ENCODE measurements at regions not wholly inside any gene's neighbourhood (a gene's known extent, or its start where the extent isn't known, plus 50 kb on each side); places are given as distances from the start of the nearest gene placed in this dataset.

GRCh38 chr5:167614294-167615021 is 677.0 kb upstream of the WWC1 start:
- no peaks in the 10 kb centered on the region for H3K36me3 Mint-ChIP-seq (ENCODE audit: insufficient read depth)
- TF ChIP-seq, protein P1, sequence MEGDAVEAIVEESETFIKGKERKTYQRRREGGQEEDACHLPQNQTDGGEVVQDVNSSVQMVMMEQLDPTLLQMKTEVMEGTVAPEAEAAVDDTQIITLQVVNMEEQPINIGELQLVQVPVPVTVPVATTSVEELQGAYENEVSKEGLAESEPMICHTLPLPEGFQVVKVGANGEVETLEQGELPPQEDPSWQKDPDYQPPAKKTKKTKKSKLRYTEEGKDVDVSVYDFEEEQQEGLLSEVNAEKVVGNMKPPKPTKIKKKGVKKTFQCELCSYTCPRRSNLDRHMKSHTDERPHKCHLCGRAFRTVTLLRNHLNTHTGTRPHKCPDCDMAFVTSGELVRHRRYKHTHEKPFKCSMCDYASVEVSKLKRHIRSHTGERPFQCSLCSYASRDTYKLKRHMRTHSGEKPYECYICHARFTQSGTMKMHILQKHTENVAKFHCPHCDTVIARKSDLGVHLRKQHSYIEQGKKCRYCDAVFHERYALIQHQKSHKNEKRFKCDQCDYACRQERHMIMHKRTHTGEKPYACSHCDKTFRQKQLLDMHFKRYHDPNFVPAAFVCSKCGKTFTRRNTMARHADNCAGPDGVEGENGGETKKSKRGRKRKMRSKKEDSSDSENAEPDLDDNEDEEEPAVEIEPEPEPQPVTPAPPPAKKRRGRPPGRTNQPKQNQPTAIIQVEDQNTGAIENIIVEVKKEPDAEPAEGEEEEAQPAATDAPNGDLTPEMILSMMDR (IDR thresholded peaks at IDR 0.05; ENCODE audit: unreplicated experiment): no peak
- no peaks in the 10 kb centered on the region for H3K9me3 Mint-ChIP-seq (ENCODE audit: low read depth)
- H3K27me3 Mint-ChIP-seq: peaks cover 12% of the 10 kb centered on the region
- no peak overlapping the region for H3K4me3 Mint-ChIP-seq (ENCODE audit: low read depth)
- H3K4me1 Mint-ChIP-seq (ENCODE audit: low read depth): no peaks in the 10 kb centered on the region
- DNase-seq (ENCODE audit: low spot score, unreplicated experiment): no peak
- H3K27ac Mint-ChIP-seq: no peak overlapping the region

GRCh38 chr5:167616043-167616890 is 675.2 kb upstream of the WWC1 start:
- Mint-ChIP-seq H3K9me3 (ENCODE audit: low read depth) (no peaks in the 10 kb centered on the region), H3K27ac (no peak overlapping the region), H3K4me3 (ENCODE audit: low read depth) (no peak overlapping the region), H3K27me3 (peaks cover 15% of the 10 kb centered on the region), H3K4me1 (ENCODE audit: low read depth) (no peaks in the 10 kb centered on the region), H3K36me3 (ENCODE audit: insufficient read depth) (no peaks in the 10 kb centered on the region)
- TF ChIP-seq, protein P1 (IDR thresholded peaks at IDR 0.05; ENCODE audit: unreplicated experiment): no peak
- no peak for DNase-seq (ENCODE audit: low spot score, unreplicated experiment)

GRCh38 chr5:167623354-167623753 is 668.1 kb upstream of the WWC1 start:
- Mint-ChIP-seq H3K27me3 (peaks cover 14% of the 10 kb centered on the region), H3K4me3 (ENCODE audit: low read depth) (no peak overlapping the region), H3K27ac (no peak overlapping the region), H3K36me3 (ENCODE audit: insufficient read depth) (no peaks in the 10 kb centered on the region), H3K9me3 (ENCODE audit: low read depth) (no peaks in the 10 kb centered on the region), H3K4me1 (ENCODE audit: low read depth) (peaks cover 8% of the 10 kb centered on the region)
- TF ChIP-seq, protein P1 (IDR thresholded peaks at IDR 0.05; ENCODE audit: unreplicated experiment): no peak
- DNase-seq (ENCODE audit: low spot score, unreplicated experiment): no peak

GRCh38 chr5:167624053-167624452 is 667.4 kb upstream of the WWC1 start:
- no peak for DNase-seq (ENCODE audit: low spot score, unreplicated experiment)
- Mint-ChIP-seq H3K27ac (no peak overlapping the region), H3K36me3 (ENCODE audit: insufficient read depth) (no peaks in the 10 kb centered on the region), H3K4me1 (ENCODE audit: low read depth) (peaks cover 8% of the 10 kb centered on the region), H3K27me3 (peaks cover 9% of the 10 kb centered on the region), H3K4me3 (ENCODE audit: low read depth) (no peak overlapping the region), H3K9me3 (ENCODE audit: low read depth) (no peaks in the 10 kb centered on the region)
- TF ChIP-seq, protein P1 (IDR thresholded peaks at IDR 0.05; ENCODE audit: unreplicated experiment): no peak

DNA sequence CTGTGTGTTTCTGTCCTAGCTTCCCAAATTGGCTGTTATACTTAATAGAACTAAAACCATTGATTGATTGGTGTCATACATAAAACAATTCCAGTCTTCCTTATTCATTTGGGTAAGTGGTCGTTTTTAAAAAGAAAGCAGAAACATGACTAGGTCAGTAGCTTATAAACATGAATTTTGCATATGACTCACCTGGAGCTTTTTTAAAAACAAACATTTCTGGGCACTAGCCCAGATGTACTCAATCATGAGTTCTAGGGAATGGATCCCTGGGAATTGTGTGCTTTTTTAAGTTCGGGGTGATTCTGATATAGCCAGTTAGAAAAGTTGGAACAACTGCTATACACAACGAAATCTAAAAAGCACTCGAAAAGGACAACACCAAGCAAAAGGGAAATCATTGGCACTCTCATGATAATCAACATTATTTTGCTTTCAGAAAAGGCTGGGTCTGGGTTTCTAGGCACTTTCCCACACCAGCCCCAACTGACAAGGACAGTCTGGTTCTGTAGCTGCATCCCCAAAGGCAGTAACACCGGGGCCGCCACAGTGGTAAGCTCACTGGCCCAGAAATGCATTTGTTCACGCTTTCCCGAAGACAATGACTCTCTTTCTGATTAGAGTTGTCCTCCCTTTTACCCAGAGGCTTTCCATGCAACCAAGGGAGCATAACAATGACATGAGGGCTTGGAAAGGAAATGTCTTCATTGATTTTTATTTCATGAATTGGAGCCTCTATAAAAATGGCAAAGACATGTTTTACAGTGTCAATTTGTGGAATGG is 664.9 kb upstream of the WWC1 start:
- TF ChIP-seq, protein P1 (IDR thresholded peaks at IDR 0.05; ENCODE audit: unreplicated experiment): no peak
- H3K36me3 Mint-ChIP-seq (ENCODE audit: insufficient read depth): no peaks in the 10 kb centered on the region
- peaks cover 8% of the 10 kb centered on the region for H3K4me1 Mint-ChIP-seq (ENCODE audit: low read depth)

More for the DNA sequence above, 664.9 kb upstream of the WWC1 start:
- DNase-seq (ENCODE audit: low spot score, unreplicated experiment): no peak
- H3K27ac Mint-ChIP-seq: no peak overlapping the region
- H3K27me3 Mint-ChIP-seq: peaks cover 5% of the 10 kb centered on the region
- H3K9me3 Mint-ChIP-seq (ENCODE audit: low read depth): no peaks in the 10 kb centered on the region
- no peak overlapping the region for H3K4me3 Mint-ChIP-seq (ENCODE audit: low read depth)
